HAP-1 (cell line): ENCODE measurements at regions not wholly inside any gene's neighbourhood (a gene's known extent, or its start where the extent isn't known, plus 50 kb on each side); places are given as distances from the start of the nearest gene placed in this dataset.

Source experiments
- DNase-seq, 2 experiments: peaks; one replicate each; pipeline ENCODE4 v3.0.0-alpha.2; 2016 to 2020; ENCODE audit warnings: low spot score in 2 of 2
- H3K27me3 ChIP-seq: fragments of 250-450 bp; sonication (Bioruptor Pico); 2 replicates; pipeline ENCODE4 v1.5.1; 2020; ENCODE audit warnings: low read depth, mild to moderate bottlenecking, moderate library complexity
- H3K36me3 ChIP-seq: fragments of 250-450 bp; sonication (Bioruptor Pico); replicated peaks from 2 replicates; pipeline ENCODE4 v1.5.1; 2020; ENCODE audit warnings: mild to moderate bottlenecking
- H3K4me1 ChIP-seq: fragments of 250-450 bp; sonication (Bioruptor Pico); 2 replicates; pipeline ENCODE4 v1.5.1; 2020; ENCODE audit warnings: mild to moderate bottlenecking
- H3K4me3 ChIP-seq: fragments of 250-450 bp; sonication (Bioruptor Pico); 2 replicates; pipeline ENCODE4 v1.5.1; 2020; ENCODE audit warnings: mild to moderate bottlenecking, moderate library complexity
- H3K9me3 ChIP-seq: fragments of 250-450 bp; sonication (Bioruptor Pico); 2 replicates; pipeline ENCODE4 v1.5.1; 2020; ENCODE audit warnings: mild to moderate bottlenecking, moderate library complexity
- in situ Hi-C: fragments of 300-500 bp; cut with MboI; formaldehyde crosslinking; loops from 3 replicates; pipeline ENCODE4 v1.14.3; 2020; ENCODE audit warnings: low sequenced_read_pairs, inconsistent platforms, mixed read lengths

- H3K4me1 ChIP-seq = no peaks in the 10 kb centered on the region
- no peak overlapping the region for H3K4me3 ChIP-seq
- DNase-seq = no peak
- in situ Hi-C loops = no loop called here
- H3K9me3 ChIP-seq = no peaks in the 10 kb centered on the region
- H3K27me3 ChIP-seq = no peaks in the 10 kb centered on the region
- no peaks in the 10 kb centered on the region for H3K36me3 ChIP-seq
Observed at GRCh38 chr2:186195696-186196095, 290.4 kb upstream of the ZC3H15 start.

- in situ Hi-C loops = no loop called here
- H3K36me3 ChIP-seq = no peaks in the 10 kb centered on the region
- no peak for DNase-seq
- H3K4me3 ChIP-seq = no peak overlapping the region
- no peaks in the 10 kb centered on the region for H3K27me3 ChIP-seq
- no peaks in the 10 kb centered on the region for H3K9me3 ChIP-seq
- H3K4me1 ChIP-seq = no peaks in the 10 kb centered on the region
Observed at GRCh38 chr2:186197955-186198354, 288.1 kb upstream of the ZC3H15 start.

GRCh38 chr2:186199029-186199428 lies 287.0 kb upstream of the ZC3H15 start:
- H3K27me3 ChIP-seq = no peaks in the 10 kb centered on the region
- H3K9me3 ChIP-seq = no peaks in the 10 kb centered on the region
- in situ Hi-C loops = no loop called here
- DNase-seq = no peak
- H3K4me1 ChIP-seq = no peaks in the 10 kb centered on the region
- H3K4me3 ChIP-seq = no peak overlapping the region
- no peaks in the 10 kb centered on the region for H3K36me3 ChIP-seq

- no peaks in the 10 kb centered on the region for H3K36me3 ChIP-seq
- no peaks in the 10 kb centered on the region for H3K9me3 ChIP-seq
- H3K4me1 ChIP-seq = peaks cover 3% of the 10 kb centered on the region; the same call in 1 of the 2 replicates
- no peak overlapping the region for H3K4me3 ChIP-seq
- H3K27me3 ChIP-seq = no peaks in the 10 kb centered on the region
- in situ Hi-C loops = no loop called here
- no peak for DNase-seq
Observed at GRCh38 chr2:186201371-186201770, 284.7 kb upstream of the ZC3H15 start.

GRCh38 chr2:186205254-186205911 lies 280.7 kb upstream of the ZC3H15 start:
- H3K4me3 ChIP-seq = no peak overlapping the region
- in situ Hi-C loops = no loop called here

GRCh38 chr2:186209532-186209931 lies 276.5 kb upstream of the ZC3H15 start:
- no peaks in the 10 kb centered on the region for H3K36me3 ChIP-seq
- no peak for DNase-seq
- H3K4me3 ChIP-seq = no peak overlapping the region
- in situ Hi-C loops = no loop called here
- H3K4me1 ChIP-seq = peaks cover 3% of the 10 kb centered on the region; the same call in 1 of the 2 replicates
- H3K9me3 ChIP-seq = no peaks in the 10 kb centered on the region
- H3K27me3 ChIP-seq = no peaks in the 10 kb centered on the region

More at GRCh38 chr2:186205254-186205911, 280.7 kb upstream of the ZC3H15 start:
- peaks cover 3% of the 10 kb centered on the region; the same call in 1 of the 2 replicates for H3K4me1 ChIP-seq
- H3K9me3 ChIP-seq = no peaks in the 10 kb centered on the region
- peak in 1 of 2 experiments; percentile 22 for DNase-seq
- H3K36me3 ChIP-seq = no peaks in the 10 kb centered on the region
- H3K27me3 ChIP-seq = no peaks in the 10 kb centered on the region

GRCh38 chr2:186220409-186220808 lies 265.7 kb upstream of the ZC3H15 start:
- Histone ChIP-seq H3K36me3 (no peaks in the 10 kb centered on the region), H3K4me1 (no peaks in the 10 kb centered on the region), H3K4me3 (no peak overlapping the region), H3K27me3 (no peaks in the 10 kb centered on the region), H3K9me3 (no peaks in the 10 kb centered on the region)
- in situ Hi-C loops = no loop called here
- DNase-seq = no peak

GRCh38 chr2:186229265-186229664 lies 256.8 kb upstream of the ZC3H15 start:
- Histone ChIP-seq H3K4me1 (no peaks in the 10 kb centered on the region), H3K27me3 (no peaks in the 10 kb centered on the region), H3K36me3 (no peaks in the 10 kb centered on the region), H3K4me3 (no peak overlapping the region), H3K9me3 (no peaks in the 10 kb centered on the region)
- in situ Hi-C loops = no loop called here
- no peak for DNase-seq

GRCh38 chr2:186241874-186242273 lies 244.2 kb upstream of the ZC3H15 start:
- no peaks in the 10 kb centered on the region for H3K27me3 ChIP-seq
- no peaks in the 10 kb centered on the region for H3K36me3 ChIP-seq
- no peak for DNase-seq
- no peaks in the 10 kb centered on the region for H3K4me1 ChIP-seq
- no peak overlapping the region for H3K4me3 ChIP-seq
- no peaks in the 10 kb centered on the region for H3K9me3 ChIP-seq
- in situ Hi-C loops = no loop called here

GRCh38 chr2:186254759-186255158 lies 231.3 kb upstream of the ZC3H15 start:
- H3K4me3 ChIP-seq = no peak overlapping the region
- no peaks in the 10 kb centered on the region for H3K9me3 ChIP-seq
- in situ Hi-C loops = loop anchor here (25.0 kb wide), 1 partner anchor 517 kb away; the partner anchor contains the start of gene FSIP2
- H3K27me3 ChIP-seq = no peaks in the 10 kb centered on the region
- H3K36me3 ChIP-seq = no peaks in the 10 kb centered on the region
- DNase-seq = no peak
- peaks cover 8% of the 10 kb centered on the region for H3K4me1 ChIP-seq

- H3K27me3 ChIP-seq = no peaks in the 10 kb centered on the region
- H3K36me3 ChIP-seq = no peaks in the 10 kb centered on the region
- in situ Hi-C loops = loop anchor here (25.0 kb wide), 1 partner anchor 519 kb away; the partner anchor contains the start of gene FSIP2
- H3K9me3 ChIP-seq = no peaks in the 10 kb centered on the region
- H3K4me1 ChIP-seq = peaks cover 8% of the 10 kb centered on the region
- no peak overlapping the region for H3K4me3 ChIP-seq
- DNase-seq = no peak
Observed at GRCh38 chr2:186255823-186256222, 230.2 kb upstream of the ZC3H15 start.

GRCh38 chr2:186256540-186256939 lies 229.5 kb upstream of the ZC3H15 start:
- Histone ChIP-seq H3K27me3 (no peaks in the 10 kb centered on the region), H3K4me1 (peaks cover 8% of the 10 kb centered on the region), H3K9me3 (no peaks in the 10 kb centered on the region), H3K36me3 (no peaks in the 10 kb centered on the region), H3K4me3 (no peak overlapping the region)
- peak in 1 of 2 experiments; percentile 80 for DNase-seq
- in situ Hi-C loops = loop anchor here (25.0 kb wide), 1 partner anchor 519 kb away; the partner anchor contains the start of gene FSIP2

GRCh38 chr2:186263673-186264250 lies 222.3 kb upstream of the ZC3H15 start:
- DNase-seq = no peak
- H3K4me1 ChIP-seq = no peaks in the 10 kb centered on the region
- H3K27me3 ChIP-seq = no peaks in the 10 kb centered on the region
- no peak overlapping the region for H3K4me3 ChIP-seq
- no peaks in the 10 kb centered on the region for H3K36me3 ChIP-seq
- in situ Hi-C loops = loop anchor here (25.0 kb wide), 1 partner anchor 526 kb away; the partner anchor contains the start of gene FSIP2
- H3K9me3 ChIP-seq = no peaks in the 10 kb centered on the region

GRCh38 chr2:186269536-186269935 lies 216.5 kb upstream of the ZC3H15 start:
- Histone ChIP-seq H3K4me3 (no peak overlapping the region), H3K36me3 (no peaks in the 10 kb centered on the region), H3K4me1 (no peaks in the 10 kb centered on the region), H3K9me3 (no peaks in the 10 kb centered on the region), H3K27me3 (no peaks in the 10 kb centered on the region)
- in situ Hi-C loops = loop anchor here (25.0 kb wide), 1 partner anchor 532 kb away; the partner anchor contains the start of gene FSIP2
- no peak for DNase-seq
